H7 (cell line): ENCODE measurements at regions not wholly inside any gene's neighbourhood (a gene's known extent, or its start where the extent isn't known, plus 50 kb on each side); places are given as distances from the start of the nearest gene placed in this dataset.

Experiments used
- DNase-seq: peaks from one replicate; pipeline ENCODE4 v3.0.0; 2012
- H3K27me3 ChIP-seq: 2 replicates; pipeline ENCODE4 v1.6.0; 2011; ENCODE audit warnings: mild to moderate bottlenecking, low read length; ENCODE audit not compliant: control insufficient read depth, insufficient read depth
- H3K36me3 ChIP-seq: replicated peaks from 2 replicates; pipeline ENCODE4 v1.5.1; 2011; ENCODE audit warnings: low read length; ENCODE audit not compliant: control insufficient read depth, insufficient read depth
- H3K4me3 ChIP-seq: 2 replicates; pipeline ENCODE4 v1.5.1; 2011; ENCODE audit warnings: low read depth, mild to moderate bottlenecking, control low read depth, low read length, moderate library complexity; ENCODE audit not compliant: insufficient read depth

DNA sequence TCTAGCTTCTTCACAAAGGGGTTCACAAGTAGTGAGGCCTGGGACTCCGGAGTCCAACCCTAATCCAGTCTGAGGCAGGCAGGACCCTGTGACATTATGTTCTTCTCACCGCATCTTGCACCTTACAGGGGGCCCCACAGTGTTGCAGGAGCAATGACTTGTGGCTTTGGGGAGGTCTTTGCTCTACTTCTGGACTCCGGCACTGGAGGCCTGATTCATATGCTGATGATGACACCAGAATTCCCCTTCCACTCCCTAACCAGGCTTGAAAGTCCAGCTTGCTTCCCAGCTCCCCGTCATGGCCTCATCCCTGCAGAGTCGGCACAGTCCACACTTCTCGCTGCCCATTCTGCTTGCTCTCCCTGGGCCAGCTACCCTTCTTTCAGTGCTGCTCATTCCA, 96.3 kb upstream of the SLC44A3 start:
- DNase-seq, result no peak
- Histone ChIP-seq H3K36me3 (no peaks in the 10 kb centered on the region; the same call in 1 of the 2 replicates), H3K27me3 (no peaks in the 10 kb centered on the region; the same call in 1 of the 2 replicates), H3K4me3 (no peak overlapping the region)

DNA sequence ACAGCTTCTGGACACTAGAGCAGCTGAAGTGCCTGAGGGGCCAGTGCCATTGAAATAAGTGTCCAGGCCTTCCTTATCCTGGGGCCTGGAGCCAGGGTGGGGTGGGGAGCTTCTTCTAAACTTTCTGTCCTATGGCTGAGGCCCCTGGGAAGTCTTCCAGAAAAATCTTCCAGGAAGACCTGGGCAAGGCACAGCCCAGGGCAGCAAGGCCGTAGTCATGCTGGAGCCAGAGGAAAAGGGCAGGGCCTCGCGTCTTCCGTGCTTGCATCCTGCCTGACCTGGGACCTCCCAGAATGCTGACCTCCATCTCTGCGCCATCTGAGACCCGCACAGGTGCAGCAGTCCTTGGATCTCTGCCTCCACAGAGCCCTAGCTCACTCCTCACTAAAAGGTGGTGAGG, 96.7 kb upstream of the SLC44A3 start:
- Histone ChIP-seq H3K36me3 (no peaks in the 10 kb centered on the region; the same call in 1 of the 2 replicates), H3K4me3 (no peak overlapping the region), H3K27me3 (no peaks in the 10 kb centered on the region; the same call in 1 of the 2 replicates)
- no peak for DNase-seq

DNA sequence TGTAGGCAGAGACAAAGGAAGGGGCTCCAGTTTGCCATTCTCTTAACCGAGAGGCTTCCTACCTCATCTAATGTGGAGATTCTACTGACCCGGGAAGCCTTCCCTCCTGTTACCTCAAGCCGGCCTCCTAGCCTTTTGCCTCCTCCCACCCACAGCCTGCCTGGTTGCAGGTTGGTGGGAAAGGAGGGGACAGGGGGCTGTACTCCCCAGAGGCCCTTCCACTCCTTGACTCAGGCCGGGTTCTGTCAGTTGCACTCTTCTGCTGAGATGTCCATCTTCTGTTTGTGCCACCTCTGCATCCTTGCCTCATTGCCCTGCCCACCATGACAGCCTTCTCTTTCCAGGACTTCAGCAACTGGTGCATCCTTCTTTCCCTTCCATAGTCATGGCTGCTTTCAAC, 98.0 kb upstream of the SLC44A3 start:
- Histone ChIP-seq H3K36me3 (no peaks in the 10 kb centered on the region; the same call in 1 of the 2 replicates), H3K27me3 (no peaks in the 10 kb centered on the region; the same call in 1 of the 2 replicates), H3K4me3 (no peak overlapping the region)
- no peak for DNase-seq

DNA sequence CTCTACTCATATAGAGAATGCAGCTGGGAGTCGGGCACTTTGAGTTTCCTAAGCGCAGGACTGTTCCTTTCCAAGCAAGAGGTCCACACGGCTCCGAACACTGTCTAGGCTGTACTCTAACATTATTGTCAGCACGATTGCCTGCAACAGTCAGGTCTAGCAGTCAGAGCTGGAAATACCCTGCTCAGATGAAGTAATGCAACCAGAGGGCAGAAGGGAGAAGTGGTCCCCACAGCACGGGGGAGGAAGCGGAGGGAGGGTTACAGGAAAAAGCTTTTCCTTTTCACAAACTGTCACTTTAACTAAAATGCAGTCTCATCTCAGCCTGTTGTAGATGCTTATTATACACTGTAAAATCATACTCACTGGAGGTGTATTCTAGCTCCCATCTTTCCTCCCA, 98.9 kb upstream of the SLC44A3 start:
- Histone ChIP-seq H3K36me3 (no peaks in the 10 kb centered on the region; the same call in 1 of the 2 replicates), H3K4me3 (no peak overlapping the region), H3K27me3 (no peaks in the 10 kb centered on the region; the same call in 1 of the 2 replicates)
- no peak for DNase-seq

DNA sequence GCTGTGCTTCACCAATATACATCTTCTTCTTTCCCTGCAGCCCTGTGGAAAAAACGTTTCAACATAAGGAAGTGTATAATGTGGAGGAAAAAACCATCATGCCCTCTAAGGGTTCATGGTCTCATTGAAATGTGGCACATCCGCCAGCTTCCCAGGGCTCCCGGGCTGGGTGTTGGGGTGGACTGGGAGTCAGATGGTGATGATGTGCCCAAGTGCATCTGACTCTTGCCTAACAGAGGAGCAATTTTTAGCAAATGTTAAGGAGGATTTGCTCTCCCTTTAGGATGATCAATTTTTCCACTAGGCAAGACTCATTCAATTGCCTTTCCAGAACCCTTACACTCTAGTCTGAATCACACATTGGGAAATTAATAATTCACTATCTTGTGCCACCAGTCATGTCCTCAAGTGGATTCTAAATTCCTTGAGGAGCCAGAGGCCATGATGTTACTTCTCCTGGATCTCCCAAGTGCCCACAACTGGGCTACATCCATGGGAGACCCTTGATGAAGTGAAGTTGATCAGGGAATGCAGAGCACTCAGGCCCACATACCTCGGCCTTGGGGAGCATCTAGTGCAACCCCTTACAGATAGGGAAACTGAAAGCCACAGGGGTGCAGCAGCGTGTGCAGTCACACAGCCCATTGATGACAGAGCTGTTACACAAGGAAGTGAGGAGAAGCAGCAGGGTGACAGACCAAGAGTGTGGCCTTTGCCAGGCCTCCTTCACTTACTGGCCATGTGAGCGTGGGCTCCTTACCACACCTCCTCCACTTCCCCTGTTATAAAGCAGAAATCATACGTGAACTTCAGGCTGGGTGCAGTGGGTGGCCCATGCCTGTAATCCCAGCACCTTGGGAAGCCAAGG, 100.0 kb upstream of the SLC44A3 start:
- no peak overlapping the region for H3K4me3 ChIP-seq
- no peak for DNase-seq
- H3K27me3 ChIP-seq, result no peaks in the 10 kb centered on the region; the same call in 1 of the 2 replicates
- H3K36me3 ChIP-seq, result no peaks in the 10 kb centered on the region; the same call in 1 of the 2 replicates

DNA sequence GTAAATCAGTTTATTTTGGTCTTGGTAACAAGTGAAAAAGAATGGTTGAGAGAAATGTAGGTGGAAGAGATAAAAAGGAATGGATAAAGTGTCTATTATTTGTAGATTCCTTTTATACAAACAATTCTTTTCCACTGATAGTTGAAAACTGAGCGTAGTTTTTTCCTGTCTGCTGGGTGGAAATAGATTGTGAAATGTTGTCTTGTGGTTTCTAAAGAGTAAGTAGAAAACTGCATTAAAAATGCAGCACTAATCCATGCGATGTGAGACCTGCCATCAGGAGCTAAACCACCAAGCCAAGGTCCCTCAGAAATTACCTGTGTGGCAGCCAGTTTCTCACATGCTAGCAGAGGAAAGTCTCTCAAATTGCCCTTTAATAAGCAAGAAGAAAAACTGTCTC, 103.2 kb upstream of the SLC44A3 start:
- no peak overlapping the region for H3K4me3 ChIP-seq
- no peaks in the 10 kb centered on the region; the same call in 1 of the 2 replicates for H3K36me3 ChIP-seq
- DNase-seq, result no peak
- H3K27me3 ChIP-seq, result no peaks in the 10 kb centered on the region; the same call in 1 of the 2 replicates

DNA sequence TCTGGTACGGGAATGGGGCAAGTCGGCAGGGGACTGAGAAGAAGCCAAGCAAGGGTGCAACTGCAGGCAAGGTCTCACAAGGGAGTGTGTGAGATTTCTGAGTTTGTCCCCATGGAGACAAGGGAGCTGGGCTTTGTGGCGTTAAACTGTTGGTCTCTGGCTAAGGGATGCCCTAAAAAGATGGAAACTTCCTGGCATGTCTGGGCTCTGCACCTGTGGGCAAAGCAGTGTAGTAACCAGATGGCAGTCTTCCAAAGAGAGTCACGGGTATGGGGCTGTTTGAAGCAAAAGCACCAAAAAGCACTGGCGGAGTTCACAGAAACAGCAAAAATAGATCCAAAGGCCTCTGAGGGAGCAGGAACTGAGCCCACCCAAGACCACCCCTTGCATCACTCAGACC, 104.8 kb upstream of the SLC44A3 start:
- no peaks in the 10 kb centered on the region; the same call in 1 of the 2 replicates for H3K36me3 ChIP-seq
- no peak for DNase-seq
- no peak overlapping the region for H3K4me3 ChIP-seq
- no peaks in the 10 kb centered on the region; the same call in 1 of the 2 replicates for H3K27me3 ChIP-seq

DNA sequence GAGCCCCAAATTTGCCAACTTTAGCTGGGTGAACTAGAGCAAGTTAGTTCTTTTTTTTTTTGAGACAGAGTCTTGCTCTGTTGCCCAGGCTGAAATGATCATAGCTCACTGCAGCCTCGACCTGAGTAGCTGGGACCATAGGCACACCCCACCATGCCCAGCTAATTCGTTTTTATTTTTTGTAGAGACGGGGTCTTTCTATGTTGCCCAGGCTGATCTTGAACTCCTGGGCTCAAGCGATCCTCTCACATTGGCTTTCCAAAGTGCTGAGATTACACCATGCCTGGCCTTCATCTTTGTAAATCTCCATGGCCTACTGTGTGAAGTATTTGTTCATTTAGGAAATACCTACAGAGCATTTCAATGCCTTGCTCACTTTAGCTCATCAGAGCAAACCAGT, 105.6 kb upstream of the SLC44A3 start:
- H3K36me3 ChIP-seq, result no peaks in the 10 kb centered on the region
- no peaks in the 10 kb centered on the region; the same call in 1 of the 2 replicates for H3K27me3 ChIP-seq
- H3K4me3 ChIP-seq, result no peak overlapping the region
- no peak for DNase-seq

DNA sequence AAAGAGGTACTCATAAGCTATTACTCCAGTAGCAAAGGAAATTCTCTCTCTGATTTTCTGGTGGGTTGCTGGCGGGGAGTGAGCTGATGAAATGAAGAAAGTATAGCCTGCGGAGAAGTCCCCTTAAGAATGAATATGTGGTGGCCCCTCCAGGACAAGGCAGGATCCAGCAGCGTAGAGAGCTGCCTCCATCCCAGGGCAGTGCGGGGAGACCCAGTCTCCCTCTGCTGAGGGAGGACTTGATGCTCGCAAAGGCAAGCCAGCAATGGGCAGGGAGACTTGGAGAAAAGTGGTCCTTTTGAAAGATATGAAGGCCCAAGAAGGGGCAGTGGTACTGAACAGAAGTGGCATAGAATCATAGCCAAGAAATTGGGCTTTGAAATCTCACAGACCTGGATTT, 106.0 kb upstream of the SLC44A3 start:
- Histone ChIP-seq H3K27me3 (no peaks in the 10 kb centered on the region; the same call in 1 of the 2 replicates), H3K4me3 (no peak overlapping the region), H3K36me3 (no peaks in the 10 kb centered on the region)
- DNase-seq, result no peak

DNA sequence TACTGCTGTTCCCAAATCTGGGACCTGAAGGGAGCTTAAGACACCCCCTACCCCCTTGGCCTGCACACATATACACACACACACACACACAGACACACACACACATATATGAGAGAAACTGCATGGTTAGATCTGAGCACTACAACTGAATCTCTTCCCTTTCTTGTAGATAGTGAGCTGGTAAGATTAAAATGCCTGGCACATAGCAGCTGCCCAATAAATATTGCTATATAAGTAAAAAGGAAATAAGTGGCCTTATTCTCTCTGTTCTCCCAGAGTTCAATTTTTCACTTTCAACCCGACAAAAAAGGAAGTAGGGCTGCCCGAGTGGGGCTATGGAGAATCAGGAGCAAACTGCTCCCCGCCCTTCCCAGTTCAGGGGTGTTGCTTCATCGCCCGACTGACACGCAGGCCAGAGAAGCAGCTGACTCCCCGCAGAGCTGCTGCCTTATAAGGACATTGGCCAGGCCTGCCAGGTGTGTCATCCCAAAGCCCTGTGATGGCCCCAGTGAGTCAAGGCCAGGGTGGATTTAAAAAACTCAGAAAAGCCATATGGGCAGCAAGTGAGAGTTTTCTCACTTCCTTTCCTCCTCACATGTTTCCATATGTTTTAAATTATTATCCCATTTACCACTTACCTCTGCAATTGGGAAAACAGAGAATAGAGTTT, 106.5 kb upstream of the SLC44A3 start:
- Histone ChIP-seq H3K4me3 (no peak overlapping the region), H3K36me3 (no peaks in the 10 kb centered on the region), H3K27me3 (no peaks in the 10 kb centered on the region; the same call in 1 of the 2 replicates)
- peak; percentile 82 for DNase-seq

DNA sequence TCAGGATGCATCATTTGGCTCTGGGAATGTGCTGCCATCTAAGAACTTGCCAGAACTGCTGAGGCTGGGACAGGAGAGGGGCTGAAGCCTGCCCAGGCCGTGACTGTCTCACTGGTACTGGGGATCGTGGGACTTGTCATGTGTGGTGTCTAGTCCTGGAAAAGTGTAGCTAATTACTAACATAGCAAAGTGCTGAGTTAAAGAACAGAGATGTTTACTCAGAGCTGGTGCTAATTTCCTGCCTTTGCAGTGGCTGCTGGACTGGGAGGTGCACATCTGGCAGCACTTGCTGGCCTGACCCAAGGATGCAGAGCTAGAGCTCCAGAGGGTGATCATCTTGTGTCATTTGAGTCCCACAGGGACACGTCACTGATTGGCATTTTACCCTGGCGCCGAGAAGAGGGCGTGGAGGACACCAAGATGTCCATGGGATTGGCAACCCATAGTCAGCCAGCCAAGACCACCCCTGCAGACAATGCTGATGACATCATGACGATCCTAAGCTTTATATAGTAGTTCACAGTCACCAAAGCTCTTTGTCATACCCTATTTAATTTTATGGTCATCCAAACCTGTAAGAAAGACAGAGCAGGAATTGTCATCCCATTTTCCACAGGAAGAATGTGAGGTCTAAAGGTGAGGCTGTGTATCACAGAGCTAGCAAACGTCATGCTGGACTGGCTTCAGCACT, 110.1 kb upstream of the SLC44A3 start:
- Histone ChIP-seq H3K27me3 (peaks cover 1% of the 10 kb centered on the region; the same call in 1 of the 2 replicates), H3K4me3 (no peak overlapping the region), H3K36me3 (no peaks in the 10 kb centered on the region)
- no peak for DNase-seq

DNA sequence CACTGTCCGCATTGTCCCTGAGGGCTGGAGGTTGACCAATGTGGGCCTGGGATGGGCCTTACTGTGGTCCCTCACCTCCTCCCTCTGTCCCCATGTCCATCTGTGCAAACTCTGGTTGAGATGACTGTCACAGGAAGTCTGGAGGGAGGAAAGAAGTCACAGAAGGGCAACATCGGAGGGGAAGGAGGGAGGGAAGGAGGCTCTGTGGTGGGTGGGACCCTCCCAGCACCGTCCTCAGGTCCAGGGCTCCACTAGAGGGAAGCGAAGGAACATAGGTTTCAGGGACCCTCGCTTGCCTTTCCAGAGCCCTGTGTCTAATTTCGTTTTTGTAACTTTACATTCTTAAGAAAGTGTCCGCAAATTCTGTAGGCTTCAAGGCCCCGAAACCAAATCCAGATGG, 111.3 kb upstream of the SLC44A3 start:
- Histone ChIP-seq H3K4me3 (no peak overlapping the region), H3K36me3 (no peaks in the 10 kb centered on the region), H3K27me3 (peaks cover 1% of the 10 kb centered on the region; the same call in 1 of the 2 replicates)
- DNase-seq, result no peak

DNA sequence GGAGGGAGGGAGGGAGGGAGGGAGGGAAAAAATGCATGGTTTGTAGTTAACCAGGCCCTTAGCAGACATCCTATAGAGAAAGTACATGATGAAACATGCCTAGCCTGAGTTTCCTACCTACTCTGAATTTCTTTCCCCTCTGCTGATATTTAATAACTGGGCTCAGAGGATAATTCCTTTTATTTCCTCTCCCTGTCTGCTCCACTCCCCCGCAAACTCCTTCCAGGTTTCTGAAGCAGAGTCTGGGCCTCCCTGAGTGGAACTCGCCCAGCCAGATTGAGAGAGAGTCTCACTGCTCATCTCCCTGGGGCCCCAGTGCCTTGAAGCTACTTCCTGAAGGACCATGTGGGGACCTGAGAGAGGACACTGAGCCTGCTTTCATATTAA, 111.9 kb upstream of the SLC44A3 start:
- H3K4me3 ChIP-seq, result no peak overlapping the region
- no peaks in the 10 kb centered on the region for H3K36me3 ChIP-seq
- DNase-seq, result no peak
- peaks cover 1% of the 10 kb centered on the region; the same call in 1 of the 2 replicates for H3K27me3 ChIP-seq
